Caco-2 (cell line): ENCODE measurements at regions not wholly inside any gene's neighbourhood (a gene's known extent, or its start where the extent isn't known, plus 50 kb on each side); places are given as distances from the start of the nearest gene placed in this dataset.

ENCODE experiments used
- BruUV-seq: library from RNA; stranded (reverse); fragments of 400-500 nt; replicated peaks from 2 replicates; lab custom pipeline; 2021; lab: Mats Ljungman, UMichigan
- CTCF ChIA-PET: fragments of 300-600 bp; sonication (Branson Sonifier 250); formaldehyde crosslinking; loops from one replicate; lab custom pipeline; 2022; ENCODE audit warnings: antibody characterized with exemption; lab: Charles Lee
- POLR2A ChIA-PET: fragments of 300-600 bp; sonication (Branson Sonifier 250); formaldehyde crosslinking; loops from one replicate; lab custom pipeline; 2022; ENCODE audit warnings: antibody characterized with exemption; lab: Charles Lee
- DNase-seq, 2 experiments: peaks; one replicate each; pipeline versions ENCODE4 v3.0.0 to v3.0.0-alpha.2; 2020 to 2022
- H3K27me3 ChIP-seq: replicated peaks from 2 replicates; pipeline ENCODE4 v1.6.0; 2011; ENCODE audit warnings: low read length; ENCODE audit not compliant: control insufficient read depth, insufficient read depth
- H3K36me3 ChIP-seq: 2 replicates; pipeline ENCODE4 v1.5.1; 2011; ENCODE audit warnings: low read length; ENCODE audit not compliant: control insufficient read depth, insufficient read depth
- H3K4me1 ChIP-seq: fragments of 250-450 bp; sonication (Bioruptor Pico); 2 replicates; pipeline ENCODE4 v1.5.1; 2020; ENCODE audit warnings: mild to moderate bottlenecking
- H3K4me3 ChIP-seq: 2 replicates; pipeline ENCODE4 v1.5.1; 2011; ENCODE audit warnings: low read depth, mild to moderate bottlenecking, control low read depth, low read length
- H3K9me3 ChIP-seq: fragments of 250-450 bp; sonication (Bioruptor Pico); 2 replicates; pipeline ENCODE4 v1.5.1; 2020; ENCODE audit warnings: mild to moderate bottlenecking, moderate library complexity
- H3K27ac Mint-ChIP-seq: one replicate; pipeline ENCODE4 v1.8.0; 2022; ENCODE audit warnings: mixed read lengths; ENCODE audit not compliant: unreplicated experiment
- H3K27me3 Mint-ChIP-seq: one replicate; pipeline ENCODE4 v1.8.0; 2022; ENCODE audit warnings: mixed read lengths; ENCODE audit not compliant: insufficient read depth, unreplicated experiment
- H3K36me3 Mint-ChIP-seq: one replicate; pipeline ENCODE4 v1.8.0; 2022; ENCODE audit warnings: mild to moderate bottlenecking, mixed read lengths; ENCODE audit not compliant: insufficient read depth, unreplicated experiment
- H3K4me1 Mint-ChIP-seq: one replicate; pipeline ENCODE4 v1.8.0; 2022; ENCODE audit warnings: low read depth, mixed read lengths; ENCODE audit not compliant: unreplicated experiment
- H3K4me3 Mint-ChIP-seq: one replicate; pipeline ENCODE4 v1.8.0; 2022; ENCODE audit warnings: mild to moderate bottlenecking, moderate library complexity, mixed read lengths; ENCODE audit not compliant: unreplicated experiment
- H3K9me3 Mint-ChIP-seq: one replicate; pipeline ENCODE4 v1.8.0; 2022; ENCODE audit warnings: mixed read lengths; ENCODE audit not compliant: unreplicated experiment
- CTCF ChIP-seq, 2 experiments: fragments of 200-600 bp in 1 of 2; IDR thresholded peaks; 1 replicate in 1 of 2; 2 replicates in 1 of 2; pipeline versions ENCODE4 v1.5.1 to v1.8.0; 2011 to 2022; ENCODE audit warnings: antibody characterized with exemption in 1 of 2, control low read depth in 1 of 2, inconsistent platforms in 1 of 2, low read depth in 1 of 2, low read length in 1 of 2, mild to moderate bottlenecking in 1 of 2, moderate library complexity in 1 of 2; ENCODE audit not compliant: insufficient read depth in 1 of 2, severe bottlenecking in 1 of 2, unreplicated experiment in 1 of 2
- intact Hi-C: fragments of 100-400 bp; cut with micrococcal nuclease; formaldehyde crosslinking; loops from one replicate; pipeline ENCODE4 v1.10.0; 2022; ENCODE audit not compliant: unreplicated experiment

- H3K27me3 Mint-ChIP-seq: no peaks in the 10 kb centered on the region
- no peaks in the 10 kb centered on the region for H3K27me3 ChIP-seq
- no peak overlapping the region for H3K4me3 Mint-ChIP-seq
- CTCF ChIA-PET: interaction anchor here (0.6 kb wide), 1 partner anchor 170 kb away, joined by 4 read pairs; no protein-coding TSS in a partner anchor
- no peak for DNase-seq
- no peaks in the 10 kb centered on the region for H3K9me3 Mint-ChIP-seq
- no peak overlapping the region for H3K27ac Mint-ChIP-seq
- intact Hi-C loops: no loop called here
- no TSS peak for BruUV-seq
- POLR2A ChIA-PET: no interaction called here
- no peaks in the 10 kb centered on the region for H3K36me3 Mint-ChIP-seq
- no peaks in the 10 kb centered on the region for H3K9me3 ChIP-seq
- H3K4me1 ChIP-seq: no peaks in the 10 kb centered on the region
- no peak overlapping the region for H3K4me3 ChIP-seq
- H3K4me1 Mint-ChIP-seq: no peaks in the 10 kb centered on the region
- no peaks in the 10 kb centered on the region for H3K36me3 ChIP-seq
- TF ChIP-seq CTCF (IDR thresholded peaks at IDR 0.05; ENCODE audit: insufficient read depth in 1 of 2, low read depth in 1 of 2, low read length in 1 of 2, severe bottlenecking in 1 of 2, unreplicated experiment in 1 of 2): no peak
Measured at GRCh38 chr2:173770947-173771678, 194.1 kb downstream of the SP3 start.

- no peak for DNase-seq
- no peaks in the 10 kb centered on the region for H3K4me1 Mint-ChIP-seq
- H3K27me3 Mint-ChIP-seq: no peaks in the 10 kb centered on the region
- Histone ChIP-seq H3K9me3 (no peaks in the 10 kb centered on the region), H3K4me1 (no peaks in the 10 kb centered on the region), H3K4me3 (no peak overlapping the region), H3K27me3 (no peaks in the 10 kb centered on the region), H3K36me3 (no peaks in the 10 kb centered on the region)
- POLR2A ChIA-PET: no interaction called here
- no peak overlapping the region for H3K4me3 Mint-ChIP-seq
- no peak for TF ChIP-seq CTCF (IDR thresholded peaks at IDR 0.05; ENCODE audit: insufficient read depth in 1 of 2, low read depth in 1 of 2, low read length in 1 of 2, severe bottlenecking in 1 of 2, unreplicated experiment in 1 of 2)
- H3K9me3 Mint-ChIP-seq: no peaks in the 10 kb centered on the region
- CTCF ChIA-PET: no interaction called here
- intact Hi-C loops: no loop called here
- no TSS peak for BruUV-seq
- H3K36me3 Mint-ChIP-seq: no peaks in the 10 kb centered on the region
- no peak overlapping the region for H3K27ac Mint-ChIP-seq
Measured at GRCh38 chr2:173772205-173772604, 193.0 kb downstream of the SP3 start.

- intact Hi-C loops: no loop called here
- POLR2A ChIA-PET: no interaction called here
Measured at GRCh38 chr2:173773076-173773475, 192.1 kb downstream of the SP3 start.

More at GRCh38 chr2:173773076-173773475, 192.1 kb downstream of the SP3 start:
- no peaks in the 10 kb centered on the region for H3K27me3 ChIP-seq
- Mint-ChIP-seq H3K4me1 (no peaks in the 10 kb centered on the region), H3K27me3 (no peaks in the 10 kb centered on the region), H3K27ac (no peak overlapping the region), H3K9me3 (no peaks in the 10 kb centered on the region), H3K36me3 (no peaks in the 10 kb centered on the region), H3K4me3 (no peak overlapping the region)
- H3K4me1 ChIP-seq: no peaks in the 10 kb centered on the region
- no peaks in the 10 kb centered on the region for H3K36me3 ChIP-seq
- no peaks in the 10 kb centered on the region for H3K9me3 ChIP-seq
- H3K4me3 ChIP-seq: no peak overlapping the region
- BruUV-seq: no TSS peak
- CTCF ChIA-PET: no interaction called here
- TF ChIP-seq CTCF (IDR thresholded peaks at IDR 0.05; ENCODE audit: insufficient read depth in 1 of 2, low read depth in 1 of 2, low read length in 1 of 2, severe bottlenecking in 1 of 2, unreplicated experiment in 1 of 2): no peak
- DNase-seq: no peak
